Body of pancreas (tissue), 4 donors: ENCODE measurements at regions not wholly inside any gene's neighbourhood (a gene's known extent, or its start where the extent isn't known, plus 50 kb on each side); places are given as distances from the start of the nearest gene placed in this dataset.

Experiments used
- ATAC-seq: fragments of 150-250 bp; one replicate; pipeline ENCODE4 v1.9.1; 2016
- DNase-seq, 4 donors: peaks; one replicate each; pipeline ENCODE4 v3.0.0-alpha.2; 2019
- H3K27ac ChIP-seq, 4 donors: fragments of 200-600 bp; sonication (generic); 1 replicate in 3 of 4; 2 replicates in 1 of 4; pipeline versions ENCODE4 v1.5.1 to v1.6.1; 2016 to 2019; ENCODE audit warnings: mild to moderate bottlenecking in 1 of 4, mixed read lengths in 1 of 4, moderate library complexity in 1 of 4
- H3K27me3 ChIP-seq, 2 donors: fragments of 200-600 bp; sonication (generic); one replicate each; pipeline ENCODE4 v1.6.0; 2016; ENCODE audit warnings: mild to moderate bottlenecking in 1 of 2
- H3K36me3 ChIP-seq, 2 donors: fragments of 200-600 bp; sonication (generic); replicated peaks in 1 of 2; 2 replicates each; pipeline ENCODE4 v1.5.1; 2016; ENCODE audit warnings: low read depth in 2 of 2; ENCODE audit not compliant: insufficient read depth in 1 of 2
- H3K4me1 ChIP-seq: fragments of 200-600 bp; sonication (generic); one replicate; pipeline ENCODE4 v1.6.0; 2016
- H3K4me3 ChIP-seq, 2 donors: fragments of 200-600 bp; sonication (generic); 1 replicate in 1 of 2; 2 replicates in 1 of 2; pipeline ENCODE4 v1.5.1; 2016 to 2019
- H3K9me3 ChIP-seq, 3 donors: fragments of 200-600 bp; sonication (generic); 1 replicate in 2 of 3; 2 replicates in 1 of 3; pipeline ENCODE4 v1.5.1; 2016
- POLR2A ChIP-seq, 3 donors: fragments of 450-650 bp; IDR thresholded peaks; one replicate each; pipeline ENCODE4 v1.6.1; 2016; ENCODE audit warnings: antibody characterized with exemption in 3 of 3, mild to moderate bottlenecking in 2 of 3
- WGBS, 2 donors: methylation state at CpG; one replicate each; pipeline ENCODE4 v1.1.5; 2017; 5-methylcytosine and 5-hydroxymethylcytosine counted together
- intact Hi-C: fragments of 100-400 bp; cut with DNase I; formaldehyde crosslinking; loops from one replicate; pipeline ENCODE4 v1.15.1; 2023
- TF ChIP-seq, protein P1 (sequence below), 7 experiments: fragments of 450-650 bp in 4 of 7; fragments of 200-600 bp in 3 of 7; sonication (generic) in 3 of 7; IDR thresholded peaks; one replicate each; pipeline ENCODE4 v1.5.1; 2016 to 2019; ENCODE audit warnings: antibody characterized with exemption in 7 of 7

DNA sequence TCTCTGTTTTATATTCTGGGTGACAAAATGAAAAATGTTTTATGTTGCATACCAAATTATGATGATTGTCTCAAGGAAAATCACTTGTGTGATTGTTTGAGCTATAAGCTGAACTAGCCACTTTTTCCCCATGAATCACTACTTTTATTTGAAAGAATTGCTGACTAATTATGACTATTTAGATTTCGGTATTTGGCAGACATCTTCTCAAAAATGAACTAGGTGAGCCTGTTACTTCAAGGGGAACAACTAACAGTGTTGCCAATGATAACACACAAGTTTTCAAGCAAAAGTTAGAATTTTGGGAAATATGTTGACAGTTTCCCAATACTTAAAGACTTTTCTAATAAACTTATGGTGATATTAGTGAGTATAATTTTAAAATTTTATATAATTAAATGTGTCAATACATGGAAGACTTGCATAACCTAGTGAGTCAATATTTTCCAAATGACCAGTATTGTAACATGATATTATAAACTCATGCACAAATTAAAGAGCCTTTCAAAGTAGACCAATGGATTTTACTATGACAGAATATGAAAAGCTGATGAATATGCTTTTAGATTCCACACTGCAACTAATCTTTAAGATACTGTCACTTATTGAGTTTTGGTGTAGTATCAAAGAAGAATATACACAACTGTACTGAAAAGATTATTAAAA, 187.7 kb upstream of the GATB start:
- intact Hi-C loops: loop anchor here (10.0 kb wide), 1 partner anchor 64 kb away; no protein-coding TSS in a partner anchor
- TF ChIP-seq, protein P1, sequence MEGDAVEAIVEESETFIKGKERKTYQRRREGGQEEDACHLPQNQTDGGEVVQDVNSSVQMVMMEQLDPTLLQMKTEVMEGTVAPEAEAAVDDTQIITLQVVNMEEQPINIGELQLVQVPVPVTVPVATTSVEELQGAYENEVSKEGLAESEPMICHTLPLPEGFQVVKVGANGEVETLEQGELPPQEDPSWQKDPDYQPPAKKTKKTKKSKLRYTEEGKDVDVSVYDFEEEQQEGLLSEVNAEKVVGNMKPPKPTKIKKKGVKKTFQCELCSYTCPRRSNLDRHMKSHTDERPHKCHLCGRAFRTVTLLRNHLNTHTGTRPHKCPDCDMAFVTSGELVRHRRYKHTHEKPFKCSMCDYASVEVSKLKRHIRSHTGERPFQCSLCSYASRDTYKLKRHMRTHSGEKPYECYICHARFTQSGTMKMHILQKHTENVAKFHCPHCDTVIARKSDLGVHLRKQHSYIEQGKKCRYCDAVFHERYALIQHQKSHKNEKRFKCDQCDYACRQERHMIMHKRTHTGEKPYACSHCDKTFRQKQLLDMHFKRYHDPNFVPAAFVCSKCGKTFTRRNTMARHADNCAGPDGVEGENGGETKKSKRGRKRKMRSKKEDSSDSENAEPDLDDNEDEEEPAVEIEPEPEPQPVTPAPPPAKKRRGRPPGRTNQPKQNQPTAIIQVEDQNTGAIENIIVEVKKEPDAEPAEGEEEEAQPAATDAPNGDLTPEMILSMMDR (IDR thresholded peaks at IDR 0.05): no peak
- no peak for TF ChIP-seq POLR2A (IDR thresholded peaks at IDR 0.05)
- 41 to 61% methylated on average over 1 of the region's 1 CpG for WGBS, 2 donors

DNA sequence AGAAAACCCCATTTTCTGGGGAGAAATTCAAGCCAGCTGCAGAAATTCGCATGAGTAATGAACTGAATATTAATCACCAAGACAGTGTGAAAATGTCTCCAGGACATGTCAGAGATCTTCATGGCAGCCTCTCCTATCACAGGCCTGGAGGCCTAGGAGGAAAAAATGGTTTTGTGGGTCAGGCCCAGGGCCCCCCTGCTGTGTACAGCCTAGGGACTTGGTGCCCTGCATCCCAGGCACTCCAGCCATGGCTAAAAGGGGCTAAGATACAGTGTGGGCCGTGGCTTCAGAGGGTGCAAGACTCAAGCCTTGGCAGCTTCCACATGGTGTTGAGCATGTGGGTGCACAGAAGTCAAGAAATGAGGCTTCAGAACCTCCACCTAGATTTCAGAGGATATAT, 185.9 kb upstream of the GATB start:
- intact Hi-C loops: loop anchor here (10.0 kb wide), 1 partner anchor 62 kb away; no protein-coding TSS in a partner anchor
- DNase-seq (no peak), ATAC-seq (no peak)
- WGBS, 2 donors: 53 to 61% methylated on average over 1 to 2 of the region's 2 CpGs
- no peak overlapping the region for H3K4me3 ChIP-seq
- no peak for TF ChIP-seq POLR2A (IDR thresholded peaks at IDR 0.05)
- TF ChIP-seq, protein P1 (IDR thresholded peaks at IDR 0.05): no peak
- no peaks in the 10 kb centered on the region for H3K36me3 ChIP-seq
- H3K27ac ChIP-seq: no peak overlapping the region
- H3K27me3 ChIP-seq: no peaks in the 10 kb centered on the region
- no peaks in the 10 kb centered on the region for H3K4me1 ChIP-seq
- H3K9me3 ChIP-seq: no peaks in the 10 kb centered on the region

More for the DNA sequence above, 187.7 kb upstream of the GATB start:
- ATAC-seq (no peak), DNase-seq (no peak)
- Histone ChIP-seq H3K27me3 (no peaks in the 10 kb centered on the region), H3K4me3 (no peak overlapping the region), H3K4me1 (no peaks in the 10 kb centered on the region), H3K36me3 (no peaks in the 10 kb centered on the region), H3K9me3 (no peaks in the 10 kb centered on the region), H3K27ac (no peak overlapping the region)

DNA sequence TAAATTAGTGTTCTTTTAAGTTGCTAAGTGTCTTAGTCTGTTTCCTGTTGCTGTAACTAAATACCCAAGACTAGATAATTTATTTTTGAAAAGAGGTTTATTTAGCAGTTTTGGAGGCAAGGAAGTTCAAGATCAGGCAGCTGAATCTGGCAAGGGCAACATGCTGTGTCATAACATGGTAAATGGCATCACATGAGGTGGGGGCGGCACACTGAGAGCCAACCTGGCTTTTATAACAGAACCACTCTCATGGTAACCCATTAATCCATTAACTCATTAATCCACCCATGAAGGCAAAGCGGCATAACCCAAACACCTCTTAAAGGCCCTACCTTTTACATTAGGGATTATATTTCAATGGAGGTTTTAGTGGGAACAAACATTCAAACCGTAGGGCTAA, 182.2 kb upstream of the GATB start:
- no peaks in the 10 kb centered on the region for H3K36me3 ChIP-seq
- H3K27me3 ChIP-seq: no peaks in the 10 kb centered on the region
- no peak overlapping the region for H3K27ac ChIP-seq
- H3K4me1 ChIP-seq: no peaks in the 10 kb centered on the region
- H3K4me3 ChIP-seq: no peak overlapping the region
- ATAC-seq (no peak), DNase-seq (no peak)
- WGBS, 2 donors: 51 to 55% methylated on average over 3 of the region's 3 CpGs
- no peaks in the 10 kb centered on the region for H3K9me3 ChIP-seq
- intact Hi-C loops: loop anchor here (10.0 kb wide), 1 partner anchor 58 kb away; no protein-coding TSS in a partner anchor
- TF ChIP-seq, protein P1 (IDR thresholded peaks at IDR 0.05): no peak
- no peak for TF ChIP-seq POLR2A (IDR thresholded peaks at IDR 0.05)

DNA sequence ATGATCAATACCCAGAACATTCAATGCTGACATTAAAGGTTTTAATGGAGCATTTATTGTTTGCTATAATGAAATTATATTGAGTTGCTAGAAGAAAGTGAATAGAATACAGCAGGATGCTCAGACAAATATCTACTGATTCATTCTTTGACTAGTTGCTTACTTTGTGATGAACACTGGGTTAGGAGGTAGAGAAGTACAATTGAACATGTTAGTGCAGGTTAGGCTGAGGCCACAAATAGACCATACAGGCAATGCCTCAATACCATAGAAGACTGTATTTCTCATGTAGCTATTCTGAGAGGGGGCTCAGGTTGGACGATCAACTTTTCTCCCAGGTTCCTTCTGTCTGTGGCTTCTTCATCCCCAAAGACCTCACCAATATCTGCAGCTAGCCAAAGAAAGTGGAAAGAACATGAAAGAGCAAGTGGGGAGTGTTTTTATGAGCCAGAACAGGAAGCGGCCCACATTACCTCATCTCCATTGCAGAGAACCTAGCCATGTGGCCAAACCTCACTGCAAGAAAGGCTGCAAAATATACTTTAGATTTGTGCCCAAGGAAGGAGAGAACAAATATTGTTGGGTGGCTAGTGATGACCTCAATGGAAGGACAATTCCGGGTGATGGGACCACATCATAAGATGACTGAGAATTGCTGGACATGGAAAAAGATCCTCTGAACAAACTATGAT, 180.3 kb upstream of the GATB start:
- Histone ChIP-seq H3K27me3 (no peaks in the 10 kb centered on the region), H3K27ac (no peak overlapping the region), H3K4me1 (no peaks in the 10 kb centered on the region), H3K9me3 (no peaks in the 10 kb centered on the region), H3K36me3 (no peaks in the 10 kb centered on the region), H3K4me3 (no peak overlapping the region)
- WGBS, 2 donors: 83% methylated on average over 3 of the region's 3 CpGs
- ATAC-seq (no peak), DNase-seq (no peak)
- intact Hi-C loops: loop anchor here (10.0 kb wide), 1 partner anchor 56 kb away; no protein-coding TSS in a partner anchor
- TF ChIP-seq, protein P1 (IDR thresholded peaks at IDR 0.05): no peak
- no peak for TF ChIP-seq POLR2A (IDR thresholded peaks at IDR 0.05)
